ENCODE measurements at regions not wholly inside any gene's neighbourhood (a gene's known extent, or its start where the extent isn't known, plus 50 kb on each side); places are given as distances from the start of the nearest gene placed in this dataset.

GRCh38 chr10:6909905-6910560, 330.0 kb upstream of the PRKCQ start:
- Histone ChIP-seq H3K27me3 (ENCODE audit: control insufficient read depth in 2 of 2, insufficient read depth in 2 of 2, low read length in 2 of 2) (peaks cover 0 to 3% of the 10 kb centered on the region in 2 experiments; a peak in 1 of 5 replicates), H3K4me1 (replicated peaks in 1 of 2; ENCODE audit: control insufficient read depth in 2 of 2, insufficient read depth in 2 of 2, low read length in 2 of 2) (no peaks in the 10 kb centered on the region), H3K4me3 (no peak overlapping the region), H3K9ac (ENCODE audit: insufficient read depth in 1 of 2, low read depth in 2 of 2, low read length in 2 of 2) (no peak overlapping the region), H3K27ac (ENCODE audit: extremely low read depth, low read depth, low read length) (no peak overlapping the region), H3K36me3 (ENCODE audit: control insufficient read depth, insufficient read depth, low read length) (no peaks in the 10 kb centered on the region), H3K4me2 (ENCODE audit: insufficient read depth, low read length) (no peak overlapping the region), H3K79me2 (ENCODE audit: control insufficient read depth, insufficient read depth, low read length) (no peaks in the 10 kb centered on the region), H3K9me1 (ENCODE audit: control insufficient read depth, insufficient read depth, low read length) (no peaks in the 10 kb centered on the region), H2AFZ (ENCODE audit: low read depth, low read length) (no peak overlapping the region), H4K20me1 (replicated peaks; ENCODE audit: control insufficient read depth, insufficient read depth, low read length) (no peaks in the 10 kb centered on the region), H3K9me3 (replicated peaks; ENCODE audit: control insufficient read depth, insufficient read depth, low read depth, low read length) (peaks cover 3% of the 10 kb centered on the region; the same call in 1 of the 2 replicates)
- ChIA-PET POLR2A (interaction anchor here (0.9 to 1.0 kb wide), 2 partner anchors 12 to 118 kb away, joined by 3 read pairs; no protein-coding TSS in a partner anchor), CTCF (ENCODE audit: low intra/inter-chr PET ratio) (no interaction called here)
- DNase-seq (ENCODE audit: extremely low read depth in 1 of 4, low spot score in 3 of 4): no peak
- no peak for ATAC-seq
- WGBS (ENCODE audit: insufficient coverage, low coverage, missing lambda C conversion rate): 5% methylated on average over 6 of the region's 6 CpGs
- no peak for FAIRE-seq
- in situ Hi-C loops (cut with MboI) (loop anchor here (5.0 kb wide), 1 partner anchor 512 kb away; no protein-coding TSS in a partner anchor), intact Hi-C loops (cut with micrococcal nuclease) (no loop called here)
- TF ChIP-seq SMAD2 (IDR thresholded peaks at IDR 0.05; ENCODE audit: low read depth, low read length): no peak
- TF ChIP-seq, protein P1, sequence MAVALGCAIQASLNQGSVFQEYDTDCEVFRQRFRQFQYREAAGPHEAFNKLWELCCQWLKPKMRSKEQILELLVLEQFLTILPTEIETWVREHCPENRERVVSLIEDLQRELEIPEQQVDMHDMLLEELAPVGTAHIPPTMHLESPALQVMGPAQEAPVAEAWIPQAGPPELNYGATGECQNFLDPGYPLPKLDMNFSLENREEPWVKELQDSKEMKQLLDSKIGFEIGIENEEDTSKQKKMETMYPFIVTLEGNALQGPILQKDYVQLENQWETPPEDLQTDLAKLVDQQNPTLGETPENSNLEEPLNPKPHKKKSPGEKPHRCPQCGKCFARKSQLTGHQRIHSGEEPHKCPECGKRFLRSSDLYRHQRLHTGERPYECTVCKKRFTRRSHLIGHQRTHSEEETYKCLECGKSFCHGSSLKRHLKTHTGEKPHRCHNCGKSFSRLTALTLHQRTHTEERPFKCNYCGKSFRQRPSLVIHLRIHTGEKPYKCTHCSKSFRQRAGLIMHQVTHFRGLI (CRISPR knock-in tag; IDR thresholded peaks at IDR 0.05): no peak
- TF ChIP-seq, protein P2, sequence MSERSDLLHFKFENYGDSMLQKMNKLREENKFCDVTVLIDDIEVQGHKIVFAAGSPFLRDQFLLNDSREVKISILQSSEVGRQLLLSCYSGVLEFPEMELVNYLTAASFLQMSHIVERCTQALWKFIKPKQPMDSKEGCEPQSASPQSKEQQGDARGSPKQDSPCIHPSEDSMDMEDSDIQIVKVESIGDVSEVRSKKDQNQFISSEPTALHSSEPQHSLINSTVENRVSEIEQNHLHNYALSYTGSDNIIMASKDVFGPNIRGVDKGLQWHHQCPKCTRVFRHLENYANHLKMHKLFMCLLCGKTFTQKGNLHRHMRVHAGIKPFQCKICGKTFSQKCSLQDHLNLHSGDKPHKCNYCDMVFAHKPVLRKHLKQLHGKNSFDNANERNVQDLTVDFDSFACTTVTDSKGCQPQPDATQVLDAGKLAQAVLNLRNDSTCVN (CRISPR knock-in tag; IDR thresholded peaks at IDR 0.05): no peak
- no peak for TF ChIP-seq ZKSCAN1 (IDR thresholded peaks at IDR 0.05; ENCODE audit: low read depth, low read length)
- no peak for TF ChIP-seq ZNF324 (CRISPR knock-in tag; IDR thresholded peaks at IDR 0.05)
- no TSS peak for BruUV-seq (replicated peaks)
